Activated naive CD4-positive, alpha-beta T cell (primary cell): ENCODE measurements at regions not wholly inside any gene's neighbourhood (a gene's known extent, or its start where the extent isn't known, plus 50 kb on each side); places are given as distances from the start of the nearest gene placed in this dataset.

Experiments used
- DNase-seq, 4 experiments: peaks; one replicate each; lab custom pipeline; 2025; lab: John Stamatoyannopoulos, UW

GRCh38 chr2:215601526-215601925 is 165.7 kb upstream of the FN1 start:
- no peak for DNase-seq

- DNase-seq, result no peak
Measured at GRCh38 chr2:215598376-215598975, 162.6 kb upstream of the FN1 start.

GRCh38 chr2:215597577-215597976 is 161.7 kb upstream of the FN1 start:
- DNase-seq, result no peak

- DNase-seq, result no peak
Measured at GRCh38 chr2:215594766-215595165, 158.9 kb upstream of the FN1 start.

GRCh38 chr2:215590010-215590745 is 154.3 kb upstream of the FN1 start:
- DNase-seq, result no peak

GRCh38 chr2:215583881-215584280 is 148.0 kb upstream of the FN1 start:
- DNase-seq, result no peak

- DNase-seq, result no peak
Measured at GRCh38 chr2:215579809-215580208, 143.9 kb upstream of the FN1 start.

- DNase-seq, result no peak
Measured at GRCh38 chr2:215577356-215577755, 141.5 kb upstream of the FN1 start.

- no peak for DNase-seq
Measured at GRCh38 chr2:215576572-215576971, 140.7 kb upstream of the FN1 start.

GRCh38 chr2:215573496-215573895 is 137.6 kb upstream of the FN1 start:
- no peak for DNase-seq

GRCh38 chr2:215572341-215572848 is 136.5 kb upstream of the FN1 start:
- DNase-seq, result no peak

- DNase-seq, result no peak
Measured at GRCh38 chr2:215571689-215572088, 135.8 kb upstream of the FN1 start.

- no peak for DNase-seq
Measured at GRCh38 chr2:215567504-215567903, 131.6 kb upstream of the FN1 start.

- no peak for DNase-seq
Measured at GRCh38 chr2:215565897-215566296, 130.0 kb upstream of the FN1 start.

- no peak for DNase-seq
Measured at GRCh38 chr2:215557701-215558100, 121.8 kb upstream of the FN1 start.

GRCh38 chr2:215556979-215557378 is 121.1 kb upstream of the FN1 start:
- no peak for DNase-seq

GRCh38 chr2:215554689-215555498 is 119.0 kb upstream of the FN1 start:
- no peak for DNase-seq

GRCh38 chr2:215553946-215554345 is 118.1 kb upstream of the FN1 start:
- no peak for DNase-seq

GRCh38 chr2:215552144-215552580 is 116.3 kb upstream of the FN1 start:
- no peak for DNase-seq

- no peak for DNase-seq
Measured at GRCh38 chr2:215550331-215550730, 114.5 kb upstream of the FN1 start.

- no peak for DNase-seq
Measured at GRCh38 chr2:215548714-215549113, 112.8 kb upstream of the FN1 start.

- no peak for DNase-seq
Measured at GRCh38 chr2:215542690-215543089, 106.8 kb upstream of the FN1 start.

- DNase-seq, result no peak
Measured at GRCh38 chr2:215540658-215541057, 104.8 kb upstream of the FN1 start.
